ENCODE measurements at regions not wholly inside any gene's neighbourhood (a gene's known extent, or its start where the extent isn't known, plus 50 kb on each side); places are given as distances from the start of the nearest gene placed in this dataset.

GRCh38 chr1:29626066-29626465 lies 389.7 kb downstream of the PTPRU start:
- TF ChIP-seq FOXP2 (optimal IDR thresholded peaks at IDR 0.05; ENCODE audit: borderline replicate concordance, extremely low read depth, extremely low read length, insufficient read depth) (no peak), SIN3A (IDR thresholded peaks at IDR 0.05; ENCODE audit: borderline replicate concordance, insufficient read depth, low read length) (no peak), POLR2AphosphoS5 (IDR thresholded peaks at IDR 0.05; ENCODE audit: low read depth, low read length) (no peak)
- TF ChIP-seq, protein P1, sequence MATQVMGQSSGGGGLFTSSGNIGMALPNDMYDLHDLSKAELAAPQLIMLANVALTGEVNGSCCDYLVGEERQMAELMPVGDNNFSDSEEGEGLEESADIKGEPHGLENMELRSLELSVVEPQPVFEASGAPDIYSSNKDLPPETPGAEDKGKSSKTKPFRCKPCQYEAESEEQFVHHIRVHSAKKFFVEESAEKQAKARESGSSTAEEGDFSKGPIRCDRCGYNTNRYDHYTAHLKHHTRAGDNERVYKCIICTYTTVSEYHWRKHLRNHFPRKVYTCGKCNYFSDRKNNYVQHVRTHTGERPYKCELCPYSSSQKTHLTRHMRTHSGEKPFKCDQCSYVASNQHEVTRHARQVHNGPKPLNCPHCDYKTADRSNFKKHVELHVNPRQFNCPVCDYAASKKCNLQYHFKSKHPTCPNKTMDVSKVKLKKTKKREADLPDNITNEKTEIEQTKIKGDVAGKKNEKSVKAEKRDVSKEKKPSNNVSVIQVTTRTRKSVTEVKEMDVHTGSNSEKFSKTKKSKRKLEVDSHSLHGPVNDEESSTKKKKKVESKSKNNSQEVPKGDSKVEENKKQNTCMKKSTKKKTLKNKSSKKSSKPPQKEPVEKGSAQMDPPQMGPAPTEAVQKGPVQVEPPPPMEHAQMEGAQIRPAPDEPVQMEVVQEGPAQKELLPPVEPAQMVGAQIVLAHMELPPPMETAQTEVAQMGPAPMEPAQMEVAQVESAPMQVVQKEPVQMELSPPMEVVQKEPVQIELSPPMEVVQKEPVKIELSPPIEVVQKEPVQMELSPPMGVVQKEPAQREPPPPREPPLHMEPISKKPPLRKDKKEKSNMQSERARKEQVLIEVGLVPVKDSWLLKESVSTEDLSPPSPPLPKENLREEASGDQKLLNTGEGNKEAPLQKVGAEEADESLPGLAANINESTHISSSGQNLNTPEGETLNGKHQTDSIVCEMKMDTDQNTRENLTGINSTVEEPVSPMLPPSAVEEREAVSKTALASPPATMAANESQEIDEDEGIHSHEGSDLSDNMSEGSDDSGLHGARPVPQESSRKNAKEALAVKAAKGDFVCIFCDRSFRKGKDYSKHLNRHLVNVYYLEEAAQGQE (IDR thresholded peaks at IDR 0.05; ENCODE audit: insufficient read depth in 1 of 2, low read depth in 2 of 2, low read length in 2 of 2) = no peak

Data from PFSK-1 (cell line).